ENCODE measurements at regions not wholly inside any gene's neighbourhood (a gene's known extent, or its start where the extent isn't known, plus 50 kb on each side); places are given as distances from the start of the nearest gene placed in this dataset.

DNA sequence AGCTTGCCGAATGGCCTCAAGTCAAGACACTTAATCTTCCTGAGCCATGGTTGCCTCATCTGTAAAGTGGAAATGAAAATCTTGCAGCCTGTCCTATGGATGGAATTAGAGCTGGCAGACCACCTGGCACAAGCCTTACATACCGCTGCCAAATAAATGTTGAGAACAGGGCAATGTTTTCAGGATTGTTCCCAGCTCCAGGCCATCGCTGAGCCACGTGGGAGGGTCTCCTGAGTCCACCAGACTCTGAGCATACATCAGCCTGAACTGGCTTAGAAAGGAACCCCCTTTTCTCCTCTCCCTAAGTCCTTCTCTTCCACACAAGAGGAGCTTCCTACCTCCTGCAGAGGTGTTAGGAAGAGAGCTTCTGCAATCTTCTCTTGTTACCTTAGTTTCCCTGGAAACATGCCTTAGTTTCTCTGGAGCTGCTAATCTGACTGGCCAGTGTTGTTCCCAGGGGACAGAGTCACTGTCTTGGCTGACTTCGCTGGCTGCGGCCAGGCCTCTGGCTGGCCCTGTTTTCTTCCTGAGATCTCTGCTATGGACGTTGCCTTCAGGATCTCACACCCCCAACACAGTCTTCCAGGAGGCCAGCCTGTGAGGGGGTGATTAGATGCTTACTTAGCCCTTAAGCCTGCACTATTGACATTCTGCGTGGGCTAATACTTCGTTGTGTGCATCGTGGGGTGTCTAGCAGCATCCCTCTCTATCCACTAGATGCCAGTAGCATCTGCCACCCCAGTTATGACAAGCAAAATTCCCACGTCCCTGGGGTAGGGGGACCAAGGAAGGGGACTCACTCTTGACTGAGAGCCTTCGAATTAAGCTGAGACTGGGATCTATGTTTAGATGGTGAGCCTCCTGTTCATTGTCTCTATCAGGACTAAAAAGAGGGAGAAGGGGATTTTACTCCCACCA lies 62.2 kb downstream of the BOD1 start:
- intact Hi-C loops (cut with DNase I): no loop called here
- Histone ChIP-seq H3K27me3 (no peaks in the 10 kb centered on the region), H3K4me3 (no peak overlapping the region), H3K9me3 (replicated peaks in 1 of 3) (no peaks in the 10 kb centered on the region), H3K36me3 (replicated peaks in 1 of 2) (no peaks in the 10 kb centered on the region), H3K4me1 (replicated peaks in 1 of 2) (no peaks in the 10 kb centered on the region), H3K27ac (no peak overlapping the region)
- TF ChIP-seq, protein P1, sequence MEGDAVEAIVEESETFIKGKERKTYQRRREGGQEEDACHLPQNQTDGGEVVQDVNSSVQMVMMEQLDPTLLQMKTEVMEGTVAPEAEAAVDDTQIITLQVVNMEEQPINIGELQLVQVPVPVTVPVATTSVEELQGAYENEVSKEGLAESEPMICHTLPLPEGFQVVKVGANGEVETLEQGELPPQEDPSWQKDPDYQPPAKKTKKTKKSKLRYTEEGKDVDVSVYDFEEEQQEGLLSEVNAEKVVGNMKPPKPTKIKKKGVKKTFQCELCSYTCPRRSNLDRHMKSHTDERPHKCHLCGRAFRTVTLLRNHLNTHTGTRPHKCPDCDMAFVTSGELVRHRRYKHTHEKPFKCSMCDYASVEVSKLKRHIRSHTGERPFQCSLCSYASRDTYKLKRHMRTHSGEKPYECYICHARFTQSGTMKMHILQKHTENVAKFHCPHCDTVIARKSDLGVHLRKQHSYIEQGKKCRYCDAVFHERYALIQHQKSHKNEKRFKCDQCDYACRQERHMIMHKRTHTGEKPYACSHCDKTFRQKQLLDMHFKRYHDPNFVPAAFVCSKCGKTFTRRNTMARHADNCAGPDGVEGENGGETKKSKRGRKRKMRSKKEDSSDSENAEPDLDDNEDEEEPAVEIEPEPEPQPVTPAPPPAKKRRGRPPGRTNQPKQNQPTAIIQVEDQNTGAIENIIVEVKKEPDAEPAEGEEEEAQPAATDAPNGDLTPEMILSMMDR (IDR thresholded peaks at IDR 0.05): no peak
- no peak for TF ChIP-seq POLR2A (IDR thresholded peaks at IDR 0.05)
- 63 to 69% (median 65%) methylated on average over 10 to 12 of the region's 12 CpGs for WGBS, 4 donors
- no peak for DNase-seq

DNA sequence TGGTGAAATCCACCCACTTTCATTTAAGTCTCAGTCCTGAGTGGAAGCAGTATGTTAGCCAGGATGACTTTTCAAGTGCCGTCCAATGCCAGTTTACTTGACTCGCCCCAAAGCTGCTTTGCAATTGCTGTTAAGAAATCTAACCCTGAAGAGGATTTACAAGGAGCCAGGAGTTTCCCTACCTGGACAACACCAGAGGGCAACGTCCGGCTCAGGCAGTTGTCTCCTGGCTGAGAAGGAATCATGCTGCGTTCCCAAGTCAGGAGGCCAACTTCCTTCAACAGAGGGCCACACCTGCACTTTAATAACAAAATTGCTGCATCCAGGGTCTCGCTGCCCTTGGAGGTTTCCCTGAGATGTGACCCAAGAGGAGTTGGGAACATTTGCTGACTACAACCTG lies 65.8 kb downstream of the BOD1 start:
- no peak overlapping the region for H3K4me3 ChIP-seq
- H3K4me1 ChIP-seq (replicated peaks in 1 of 2): no peaks in the 10 kb centered on the region
- intact Hi-C loops (cut with DNase I): no loop called here
- H3K27ac ChIP-seq: no peak overlapping the region
- TF ChIP-seq, protein P1 (IDR thresholded peaks at IDR 0.05): no peak
- no peak for TF ChIP-seq POLR2A (IDR thresholded peaks at IDR 0.05)
- WGBS, 4 donors: 73 to 82% (median 79%) methylated on average over 6 of the region's 6 CpGs
- H3K27me3 ChIP-seq: peaks cover 3% of the 10 kb centered on the region
- no peaks in the 10 kb centered on the region for H3K36me3 ChIP-seq (replicated peaks in 1 of 2)
- DNase-seq: no peak
- no peaks in the 10 kb centered on the region for H3K9me3 ChIP-seq (replicated peaks in 1 of 3)

DNA sequence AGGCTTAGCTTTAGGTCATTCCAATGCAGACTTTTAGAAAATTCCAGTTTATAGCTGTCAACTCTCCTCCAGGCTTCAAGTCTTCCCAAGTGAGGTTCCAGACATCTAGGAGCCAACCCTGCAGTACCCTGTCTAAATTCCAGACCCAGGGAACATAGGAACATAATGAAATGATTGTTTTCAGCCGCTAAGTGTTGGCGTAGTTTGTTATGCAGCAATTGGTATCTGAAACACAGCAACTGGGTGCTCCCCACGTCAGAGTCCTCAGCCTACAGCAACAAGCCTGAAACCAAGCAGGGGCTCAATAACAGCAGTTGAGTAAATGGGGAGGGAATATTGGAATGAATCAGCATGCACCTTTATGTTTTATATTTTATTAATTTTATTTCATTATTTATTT lies 66.8 kb downstream of the BOD1 start:
- Histone ChIP-seq H3K9me3 (replicated peaks in 1 of 3) (no peaks in the 10 kb centered on the region), H3K4me1 (replicated peaks in 1 of 2) (no peaks in the 10 kb centered on the region), H3K36me3 (replicated peaks in 1 of 2) (no peaks in the 10 kb centered on the region), H3K4me3 (no peak overlapping the region), H3K27me3 (peaks cover 3% of the 10 kb centered on the region), H3K27ac (no peak overlapping the region)
- TF ChIP-seq, protein P1 (IDR thresholded peaks at IDR 0.05): no peak
- no peak for DNase-seq
- intact Hi-C loops (cut with DNase I): no loop called here
- WGBS, 4 donors: 71 to 85% (median 79%) methylated on average over 3 of the region's 3 CpGs

DNA sequence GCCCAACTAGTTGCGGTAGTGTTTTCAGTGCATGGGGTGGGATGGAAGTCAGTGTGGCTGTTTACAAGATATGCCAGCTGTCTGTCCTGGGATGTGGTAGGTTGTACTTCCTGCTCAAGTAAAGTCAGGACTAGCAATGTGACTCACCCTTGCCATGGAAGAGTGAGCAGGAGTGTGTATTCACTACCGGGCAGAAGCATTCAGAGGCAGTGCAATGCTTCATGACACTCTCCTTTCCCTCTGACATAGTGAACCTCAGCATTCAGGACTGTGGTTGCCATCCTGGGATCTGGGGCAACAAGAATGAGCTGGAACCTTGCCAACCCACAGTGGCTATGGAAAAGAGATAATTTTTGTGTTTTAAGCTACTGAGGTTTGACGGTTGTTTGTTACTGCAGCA lies 68.9 kb downstream of the BOD1 start:
- intact Hi-C loops (cut with DNase I): no loop called here
- H3K4me3 ChIP-seq: no peak overlapping the region
- TF ChIP-seq, protein P1 (IDR thresholded peaks at IDR 0.05): no peak
- TF ChIP-seq POLR2A (IDR thresholded peaks at IDR 0.05): no peak
- WGBS, 4 donors: 85 to 98% (median 92%) methylated on average over 2 to 3 of the region's 3 CpGs
- no peak for DNase-seq
- H3K4me1 ChIP-seq (replicated peaks in 1 of 2): no peaks in the 10 kb centered on the region
- H3K9me3 ChIP-seq (replicated peaks in 1 of 3): no peaks in the 10 kb centered on the region
- H3K36me3 ChIP-seq (replicated peaks in 1 of 2): no peaks in the 10 kb centered on the region
- H3K27me3 ChIP-seq: peaks cover 3% of the 10 kb centered on the region
- H3K27ac ChIP-seq: no peak overlapping the region

All from adrenal gland (tissue), 9 donors.